Epithelial cell of prostate (primary cell): ENCODE measurements at regions not wholly inside any gene's neighbourhood (a gene's known extent, or its start where the extent isn't known, plus 50 kb on each side); places are given as distances from the start of the nearest gene placed in this dataset.
"Not testable (repeated sequence)": the region's sequence is repeated elsewhere in the genome, so short reads cannot be mapped to it uniquely, and the experiment has no call there.

Experiments
- DNase-seq: peaks from one replicate; pipeline ENCODE4 v3.0.0-alpha.2; 2011; ENCODE audit warnings: low read depth, low spot score
- H3K27ac ChIP-seq: fragments of 450-650 bp; 2 replicates; pipeline ENCODE4 v1.5.1; 2017; ENCODE audit warnings: mild to moderate bottlenecking

- no peak overlapping the region for H3K27ac ChIP-seq
- no peak for DNase-seq
Measured at GRCh38 chr4:34363842-34364241, 1880.5 kb downstream of the ARAP2 start.

GRCh38 chr4:34365946-34366345 lies 1878.4 kb downstream of the ARAP2 start:
- no peak for DNase-seq
- no peak overlapping the region for H3K27ac ChIP-seq

GRCh38 chr4:34371676-34372075 lies 1872.6 kb downstream of the ARAP2 start:
- no peak for DNase-seq
- no peak overlapping the region for H3K27ac ChIP-seq

GRCh38 chr4:34372815-34373214 lies 1871.5 kb downstream of the ARAP2 start:
- H3K27ac ChIP-seq = no peak overlapping the region
- no peak for DNase-seq

GRCh38 chr4:34373456-34373855 lies 1870.9 kb downstream of the ARAP2 start:
- no peak for DNase-seq
- no peak overlapping the region for H3K27ac ChIP-seq

GRCh38 chr4:34412233-34412632 lies 1832.1 kb downstream of the ARAP2 start:
- no peak for DNase-seq
- no peak overlapping the region for H3K27ac ChIP-seq

- DNase-seq = no peak
- no peak overlapping the region for H3K27ac ChIP-seq
Measured at GRCh38 chr4:34412911-34413310, 1831.4 kb downstream of the ARAP2 start.

- DNase-seq = peak; percentile 67
- no peak overlapping the region for H3K27ac ChIP-seq
Measured at GRCh38 chr4:34417160-34417559, 1827.2 kb downstream of the ARAP2 start.

- H3K27ac ChIP-seq = no peak overlapping the region
- no peak for DNase-seq
Measured at GRCh38 chr4:34419871-34420270, 1824.4 kb downstream of the ARAP2 start.

- no peak for DNase-seq
- H3K27ac ChIP-seq = no peak overlapping the region
Measured at GRCh38 chr4:34422472-34423175, 1821.7 kb downstream of the ARAP2 start.

- H3K27ac ChIP-seq = no peak overlapping the region
- DNase-seq = no peak
Measured at GRCh38 chr4:34432706-34433105, 1811.6 kb downstream of the ARAP2 start.

GRCh38 chr4:34434377-34434776 lies 1809.9 kb downstream of the ARAP2 start:
- H3K27ac ChIP-seq, DNase-seq: not testable (repeated sequence)

GRCh38 chr4:34464196-34464595 lies 1780.1 kb downstream of the ARAP2 start:
- DNase-seq = no peak
- H3K27ac ChIP-seq = no peak overlapping the region

- DNase-seq = no peak
- H3K27ac ChIP-seq = no peak overlapping the region
Measured at GRCh38 chr4:34466411-34466810, 1777.9 kb downstream of the ARAP2 start.

- DNase-seq = no peak
- H3K27ac ChIP-seq = no peak overlapping the region
Measured at GRCh38 chr4:34469516-34469915, 1774.8 kb downstream of the ARAP2 start.

GRCh38 chr4:34485252-34485651 lies 1759.1 kb downstream of the ARAP2 start:
- H3K27ac ChIP-seq = no peak overlapping the region
- no peak for DNase-seq

GRCh38 chr4:34486461-34487363 lies 1757.6 kb downstream of the ARAP2 start:
- DNase-seq = no peak
- H3K27ac ChIP-seq = no peak overlapping the region

- H3K27ac ChIP-seq = no peak overlapping the region
- DNase-seq = no peak
Measured at GRCh38 chr4:34492414-34492813, 1751.9 kb downstream of the ARAP2 start.

GRCh38 chr4:34502086-34502485 lies 1742.2 kb downstream of the ARAP2 start:
- no peak for DNase-seq
- no peak overlapping the region for H3K27ac ChIP-seq

- DNase-seq, H3K27ac ChIP-seq: not testable (repeated sequence)
Measured at GRCh38 chr4:34504731-34505130, 1739.6 kb downstream of the ARAP2 start.

GRCh38 chr4:34506511-34507092 lies 1737.7 kb downstream of the ARAP2 start:
- not testable (repeated sequence) for H3K27ac ChIP-seq, DNase-seq
